ENCODE measurements at regions not wholly inside any gene's neighbourhood (a gene's known extent, or its start where the extent isn't known, plus 50 kb on each side); places are given as distances from the start of the nearest gene placed in this dataset.

DNA sequence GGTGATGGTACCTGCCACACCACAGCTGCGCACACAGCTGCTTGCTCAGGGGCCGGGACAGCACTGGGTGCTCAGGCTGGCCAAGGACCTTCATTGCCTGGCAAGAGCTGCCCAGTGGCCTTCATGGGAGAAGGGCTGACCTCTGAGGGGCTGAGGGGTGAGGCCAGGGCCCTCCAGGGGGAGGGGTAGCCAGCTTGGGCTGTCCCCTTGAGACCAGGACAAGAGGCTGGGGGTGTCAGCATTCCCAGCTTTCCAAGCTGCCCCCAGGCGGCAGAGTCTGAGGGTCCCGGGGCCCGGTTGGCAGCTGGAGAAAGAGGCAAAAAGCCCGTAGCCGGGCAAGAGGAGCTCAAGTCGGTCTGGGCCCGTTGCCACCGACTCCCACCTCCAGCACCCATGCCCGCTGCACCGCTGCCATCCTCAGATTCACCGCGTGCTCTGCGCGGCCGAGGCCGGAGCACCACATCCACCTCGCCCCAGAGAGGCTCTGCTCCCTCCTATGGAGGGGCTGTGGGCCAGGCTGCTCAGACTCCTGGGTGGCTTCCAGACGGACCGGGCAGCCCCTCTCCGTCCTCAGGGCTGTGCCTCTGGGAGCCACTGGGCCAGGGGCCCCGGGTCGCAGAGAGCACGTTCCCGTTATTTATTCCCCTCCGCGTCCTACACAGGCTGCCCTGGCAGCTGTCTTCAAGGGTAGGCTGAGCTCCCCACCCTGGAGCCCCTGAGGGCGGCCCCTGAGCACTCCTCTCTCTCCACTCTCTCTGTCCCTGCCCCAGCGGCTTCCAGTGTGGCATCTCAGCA is 51.5 kb downstream of the PLXNA1 start:
- TF ChIP-seq, protein P1, sequence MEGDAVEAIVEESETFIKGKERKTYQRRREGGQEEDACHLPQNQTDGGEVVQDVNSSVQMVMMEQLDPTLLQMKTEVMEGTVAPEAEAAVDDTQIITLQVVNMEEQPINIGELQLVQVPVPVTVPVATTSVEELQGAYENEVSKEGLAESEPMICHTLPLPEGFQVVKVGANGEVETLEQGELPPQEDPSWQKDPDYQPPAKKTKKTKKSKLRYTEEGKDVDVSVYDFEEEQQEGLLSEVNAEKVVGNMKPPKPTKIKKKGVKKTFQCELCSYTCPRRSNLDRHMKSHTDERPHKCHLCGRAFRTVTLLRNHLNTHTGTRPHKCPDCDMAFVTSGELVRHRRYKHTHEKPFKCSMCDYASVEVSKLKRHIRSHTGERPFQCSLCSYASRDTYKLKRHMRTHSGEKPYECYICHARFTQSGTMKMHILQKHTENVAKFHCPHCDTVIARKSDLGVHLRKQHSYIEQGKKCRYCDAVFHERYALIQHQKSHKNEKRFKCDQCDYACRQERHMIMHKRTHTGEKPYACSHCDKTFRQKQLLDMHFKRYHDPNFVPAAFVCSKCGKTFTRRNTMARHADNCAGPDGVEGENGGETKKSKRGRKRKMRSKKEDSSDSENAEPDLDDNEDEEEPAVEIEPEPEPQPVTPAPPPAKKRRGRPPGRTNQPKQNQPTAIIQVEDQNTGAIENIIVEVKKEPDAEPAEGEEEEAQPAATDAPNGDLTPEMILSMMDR (IDR thresholded peaks at IDR 0.05; ENCODE audit: insufficient read depth, low read length, poor library complexity, severe bottlenecking), result no peak
- no peak for TF ChIP-seq EZH2phosphoT487 (conservative IDR thresholded peaks at IDR 0.05; ENCODE audit: low read length)

Measured in SU-DHL-6 (cell line).